GM19467 (cell line): ENCODE measurements at regions not wholly inside any gene's neighbourhood (a gene's known extent, or its start where the extent isn't known, plus 50 kb on each side); places are given as distances from the start of the nearest gene placed in this dataset.
"Not testable (repeated sequence)": the region's sequence is repeated elsewhere in the genome, so short reads cannot be mapped to it uniquely, and the experiment has no call there.

ENCODE experiments used
- ATAC-seq: cut with Tn5 transposase; IDR thresholded peaks from one replicate; pipeline ENCODE4 v1.9.1; 2021; ENCODE audit warnings: mild to moderate bottlenecking, moderate library complexity; ENCODE audit not compliant: unreplicated experiment

DNA sequence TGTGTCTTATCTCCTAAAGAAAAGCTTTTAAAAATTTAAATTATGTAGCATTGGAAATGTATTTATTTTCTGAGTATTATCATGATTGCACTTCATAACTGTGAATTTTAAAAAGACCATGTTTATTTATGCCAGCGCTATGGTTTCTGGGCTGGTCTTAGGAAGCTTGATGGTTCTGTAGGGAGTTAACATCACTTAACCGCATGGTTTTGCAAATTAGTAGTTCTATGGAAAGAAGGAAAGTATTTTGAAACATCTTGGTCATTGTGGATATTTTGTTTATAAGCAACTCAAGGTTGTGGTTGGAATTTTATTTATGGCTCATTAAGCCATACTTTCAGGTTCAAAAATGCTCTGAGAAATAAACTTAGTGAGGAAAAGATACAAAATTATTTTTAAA, 549.4 kb downstream of the STK39 start:
- no peak for ATAC-seq

DNA sequence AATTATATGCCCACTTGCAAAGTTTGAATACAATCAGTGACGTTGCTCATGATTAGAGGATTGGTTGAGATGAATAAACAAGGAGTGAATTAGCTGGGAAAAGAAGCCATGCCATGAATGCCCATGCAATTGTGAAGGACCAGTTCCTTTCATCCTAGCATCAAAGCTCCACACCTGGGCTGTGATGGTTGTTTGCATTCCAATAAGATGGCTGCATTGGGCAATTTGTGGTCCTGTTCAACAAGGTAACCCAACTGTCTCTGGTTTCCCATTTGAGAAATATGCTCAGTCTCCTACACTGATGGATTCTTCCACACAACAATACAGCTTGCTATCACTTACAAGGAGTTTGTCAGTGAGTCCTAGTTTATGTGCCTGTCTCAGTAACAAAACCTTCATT, 550.2 kb downstream of the STK39 start:
- ATAC-seq = no peak

DNA sequence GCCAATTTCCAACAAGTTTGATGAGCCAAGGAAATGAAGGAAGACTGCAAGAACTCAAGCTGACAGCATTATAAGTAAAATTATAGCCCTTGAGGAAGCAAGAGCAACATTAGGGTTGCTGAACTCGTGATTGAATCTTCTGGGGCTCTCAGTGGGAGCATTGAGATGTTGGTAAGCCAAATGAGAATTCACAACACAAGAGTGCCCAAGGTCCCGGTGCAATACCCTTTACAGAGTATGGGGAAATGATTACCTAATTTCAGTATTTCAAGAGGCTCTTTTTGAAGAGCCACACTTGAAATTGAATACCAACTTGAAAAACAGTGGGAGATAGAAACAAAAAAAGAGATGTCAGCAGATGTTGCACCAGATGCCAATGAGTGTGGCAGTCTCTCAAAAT, 554.5 kb downstream of the STK39 start:
- no peak for ATAC-seq

DNA sequence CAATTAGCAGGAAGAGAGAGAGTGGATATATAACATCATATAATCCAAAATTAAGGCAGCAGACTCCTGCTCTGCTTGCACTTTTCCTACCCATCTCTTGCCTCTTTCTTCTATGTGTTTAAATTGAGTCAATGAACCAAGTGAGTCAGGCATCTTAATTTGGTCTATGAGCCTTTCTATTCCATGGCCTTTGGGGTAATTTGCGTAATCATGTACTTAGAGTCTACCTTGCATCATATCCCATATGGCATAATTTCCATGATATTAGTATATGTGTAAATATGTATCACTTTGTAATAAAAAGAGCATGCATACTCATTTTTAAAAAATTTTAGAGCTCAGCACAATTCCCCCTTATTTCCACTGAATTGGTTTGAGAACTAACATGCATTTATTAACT, 555.2 kb downstream of the STK39 start:
- no peak for ATAC-seq

DNA sequence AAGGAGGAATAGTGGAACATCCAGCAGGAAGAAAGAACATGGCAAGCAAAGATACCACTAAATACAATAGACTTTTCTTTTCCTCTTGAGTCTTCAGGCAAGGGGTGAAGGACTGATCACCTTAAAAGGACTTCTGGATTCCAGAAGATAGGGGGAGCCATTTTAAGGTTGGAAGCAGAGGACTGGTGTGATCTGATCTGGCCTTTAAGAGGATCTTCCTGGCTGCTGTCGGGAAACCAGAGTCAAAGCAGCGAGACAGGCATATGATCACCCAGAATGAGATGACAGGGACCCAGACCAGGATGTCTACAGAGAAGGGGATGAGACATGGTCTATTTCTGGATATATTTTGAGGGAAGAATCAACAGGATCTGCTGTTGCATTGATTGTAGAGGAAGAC, 558.0 kb downstream of the STK39 start:
- no peak for ATAC-seq

DNA sequence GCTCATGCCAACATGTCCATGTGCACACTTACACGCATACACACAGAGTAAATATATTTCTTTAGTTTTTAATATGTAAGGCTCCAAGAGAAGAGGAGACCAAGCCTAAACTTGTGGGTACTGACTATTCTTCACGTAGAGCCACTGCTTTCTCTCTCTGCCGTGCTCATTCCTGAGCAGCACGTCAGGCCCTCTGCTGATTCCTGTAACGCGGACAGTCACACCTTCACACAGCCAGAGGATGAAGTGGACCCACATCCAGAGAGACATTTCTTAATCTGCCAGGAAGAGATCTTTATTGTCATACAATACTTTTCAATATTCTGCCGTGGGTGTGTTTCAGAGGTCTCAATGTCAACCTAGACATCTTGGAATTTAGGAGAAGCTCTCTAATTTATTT, 560.7 kb downstream of the STK39 start:
- no peak for ATAC-seq

DNA sequence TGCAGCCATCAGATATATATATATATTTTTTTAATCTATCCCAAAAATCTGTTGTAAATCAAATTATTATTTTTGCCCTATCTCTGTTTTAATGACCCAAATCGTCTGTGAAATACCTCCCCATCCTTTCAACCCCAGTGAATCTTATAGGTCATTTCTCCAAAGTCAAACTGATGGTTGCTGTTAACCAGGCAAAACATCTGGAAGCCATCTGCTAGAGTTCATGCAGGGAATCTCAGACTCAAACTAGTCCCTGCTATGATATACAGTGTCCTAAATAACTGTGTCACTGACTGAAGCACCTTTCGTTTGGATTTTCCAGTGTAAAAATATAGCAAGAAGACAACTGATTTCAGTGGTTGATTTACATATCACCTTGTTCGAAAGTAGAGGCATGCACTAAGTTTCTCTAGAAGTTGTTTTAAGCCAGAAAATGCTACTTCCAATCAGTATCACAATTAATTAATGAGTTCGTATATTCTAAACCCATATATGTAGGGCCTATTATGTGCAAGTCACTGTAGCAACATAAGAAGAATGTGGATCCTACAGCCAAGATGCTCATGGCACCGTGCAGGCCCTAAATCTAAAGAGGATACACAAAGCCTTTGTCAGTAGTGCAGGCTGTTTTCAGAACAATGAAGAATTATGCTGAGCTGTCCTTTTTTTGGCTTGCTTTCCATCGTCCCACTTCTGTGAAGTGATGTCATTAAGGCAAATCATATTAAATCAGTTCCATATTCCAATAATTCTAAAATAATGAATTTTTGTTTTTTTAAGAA, 566.0 kb downstream of the STK39 start:
- ATAC-seq = no peak

DNA sequence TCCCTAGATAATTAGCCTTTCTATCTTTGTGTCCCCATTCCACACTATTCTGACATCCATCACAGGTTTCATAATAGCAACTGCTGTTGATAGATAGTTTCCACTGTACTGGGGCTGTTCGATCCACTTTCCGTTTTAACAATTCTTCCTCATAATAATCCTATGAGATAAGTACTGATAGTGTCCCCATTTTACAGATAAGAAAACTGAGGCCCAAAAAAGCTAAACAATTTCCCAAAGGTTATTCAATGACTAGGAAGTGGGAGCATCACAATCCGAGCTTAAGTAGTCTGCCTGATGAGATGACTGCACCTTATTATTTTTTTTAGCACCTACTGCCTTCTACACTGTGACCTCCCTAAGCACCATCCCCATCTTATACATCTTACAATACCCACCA, 569.2 kb downstream of the STK39 start:
- no peak for ATAC-seq

DNA sequence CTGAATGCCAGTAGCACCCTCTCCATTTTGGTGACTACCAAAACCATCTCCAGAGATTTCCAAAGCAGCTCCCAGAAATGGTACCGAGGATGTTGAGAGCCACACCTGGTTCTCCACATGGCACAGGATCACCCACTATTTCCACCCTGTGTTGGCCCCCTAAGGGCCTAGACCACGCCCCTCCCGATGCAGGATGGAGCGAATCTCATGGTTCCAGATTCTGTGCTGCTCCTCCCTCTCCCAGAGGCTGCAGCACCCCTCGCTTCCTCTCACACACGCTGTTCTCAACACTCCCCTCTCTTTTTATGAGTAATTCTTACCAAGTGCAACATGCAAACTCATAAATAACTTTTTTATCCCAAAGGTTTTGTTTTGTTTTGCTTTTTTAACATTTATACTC, 571.5 kb downstream of the STK39 start:
- no peak for ATAC-seq

DNA sequence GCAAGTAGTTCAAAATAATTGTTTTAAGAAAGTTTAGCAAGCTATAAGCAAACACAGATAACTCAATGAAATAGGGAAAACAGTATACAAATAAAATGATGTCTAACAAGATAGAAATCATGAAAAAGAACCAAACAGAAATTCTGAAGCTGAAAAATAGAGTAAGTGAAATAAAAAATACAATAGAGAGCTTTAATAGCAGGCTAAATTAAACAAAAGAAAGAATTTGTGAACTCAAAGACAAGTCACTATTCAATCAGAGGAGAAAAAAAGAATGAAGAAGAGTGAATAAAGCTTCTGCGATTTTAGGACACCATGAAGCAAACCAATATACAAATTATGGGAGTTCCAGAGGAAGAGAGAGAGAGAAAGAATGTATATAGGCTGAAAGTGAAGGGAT, 576.8 kb downstream of the STK39 start:
- ATAC-seq = no peak

DNA sequence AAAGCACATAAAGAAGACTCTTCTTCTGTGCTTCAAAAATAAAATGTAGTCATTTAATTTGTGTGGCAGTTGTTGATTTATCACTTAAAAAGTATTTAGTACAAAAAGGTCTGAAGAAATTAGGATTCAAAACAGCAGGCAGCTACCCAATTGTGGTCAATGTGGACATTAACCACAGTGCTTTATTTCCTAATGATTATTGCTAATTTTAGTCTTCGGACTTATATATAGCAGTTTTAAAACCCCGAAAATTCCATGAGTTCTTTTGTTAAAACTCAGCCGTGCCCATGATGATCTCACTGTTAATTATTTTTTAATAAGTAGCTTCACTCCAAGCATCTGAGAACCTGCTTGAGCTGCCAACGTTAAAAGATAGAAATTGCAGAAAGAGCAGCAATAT, 594.3 kb downstream of the STK39 start:
- ATAC-seq = no peak

DNA sequence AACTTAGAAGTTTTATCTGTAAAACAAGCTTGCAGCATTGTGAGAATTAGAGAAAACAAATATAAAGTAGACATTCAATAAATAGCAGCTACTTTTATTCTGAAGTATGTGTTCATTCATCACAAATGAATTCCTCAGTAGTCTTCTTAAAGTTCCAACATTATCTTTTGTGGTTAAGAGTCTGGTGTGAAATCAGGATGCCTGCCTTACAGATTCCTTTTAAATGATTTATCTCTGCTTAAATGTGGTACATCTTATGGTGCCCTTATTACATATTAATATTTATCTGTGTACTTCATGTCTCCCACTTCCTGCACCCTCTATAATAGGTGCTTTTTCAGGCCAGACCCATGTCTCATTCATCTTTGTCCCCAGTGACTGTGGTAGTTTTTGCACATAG, 595.0 kb downstream of the STK39 start:
- no peak for ATAC-seq

DNA sequence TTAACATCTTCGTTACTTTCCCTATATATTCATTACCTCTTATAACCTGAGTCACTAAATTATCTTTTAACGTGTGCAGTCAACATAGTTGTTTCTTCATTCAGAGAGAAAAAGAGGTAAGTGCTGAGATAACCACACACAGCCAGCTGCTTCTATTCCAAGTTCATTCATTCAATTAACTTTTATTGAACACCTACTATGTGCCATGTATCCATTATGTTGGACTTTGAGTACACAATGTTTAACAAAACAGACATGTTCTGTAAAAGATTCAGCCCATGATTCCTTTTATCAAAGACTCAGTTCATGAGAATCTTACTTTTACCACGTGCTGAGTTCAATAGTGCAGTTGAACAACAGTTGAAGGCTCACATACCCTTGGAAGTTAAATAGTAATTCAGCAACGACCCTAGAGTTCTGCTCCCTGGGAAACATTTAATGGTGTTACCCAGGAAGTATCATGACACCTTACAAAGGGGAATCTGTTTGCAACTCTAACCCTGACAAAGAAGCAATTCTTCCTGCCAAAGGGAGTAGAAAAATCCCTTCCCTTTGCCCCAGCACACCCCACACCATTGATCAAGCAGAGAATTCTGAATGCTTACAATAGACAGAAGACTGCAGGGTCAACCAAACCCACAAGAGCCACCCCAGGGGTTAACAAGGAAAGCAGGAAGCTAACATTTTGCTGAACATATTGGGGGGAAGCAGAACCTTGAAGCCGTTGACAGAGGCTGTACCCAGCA, 595.8 kb downstream of the STK39 start:
- ATAC-seq = no peak

DNA sequence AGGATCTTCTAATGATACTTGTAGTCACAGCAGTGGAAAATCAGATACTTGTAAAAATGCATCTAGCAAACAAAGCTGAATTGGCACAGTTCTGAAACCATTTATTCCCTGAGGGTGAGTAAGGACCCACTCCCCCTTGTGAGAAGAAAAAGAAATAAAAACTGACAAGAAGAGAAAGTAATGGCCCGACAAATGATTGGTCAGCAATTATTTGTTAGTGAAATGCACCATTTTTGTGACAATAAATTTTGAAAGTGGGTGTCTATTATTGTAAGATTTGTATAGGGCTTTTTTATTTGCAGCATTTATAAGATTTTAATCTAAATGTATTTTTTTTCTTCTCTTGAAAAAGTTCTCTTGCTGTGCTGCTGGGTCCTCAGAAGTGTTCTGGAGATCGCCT, 600.8 kb downstream of the STK39 start:
- ATAC-seq = no peak

DNA sequence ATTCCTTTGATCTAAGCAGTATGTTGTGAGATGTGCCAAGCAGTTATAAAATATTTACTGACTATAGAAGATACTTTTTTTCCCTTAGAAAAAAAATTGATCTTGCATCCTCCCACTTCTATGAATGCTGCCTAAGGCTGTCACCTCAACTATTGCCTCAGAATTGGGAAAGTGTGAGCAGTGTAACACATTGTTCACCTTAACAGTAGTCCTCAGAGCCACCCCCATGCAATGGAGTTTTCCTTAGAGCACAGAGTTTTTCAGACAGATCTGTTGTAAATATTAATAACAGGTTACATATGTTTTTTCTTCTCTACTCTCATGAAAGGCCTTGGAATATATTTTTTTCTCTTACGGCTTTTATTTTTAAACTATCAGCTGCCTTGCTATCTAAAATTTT, 607.3 kb downstream of the STK39 start:
- ATAC-seq = no peak

DNA sequence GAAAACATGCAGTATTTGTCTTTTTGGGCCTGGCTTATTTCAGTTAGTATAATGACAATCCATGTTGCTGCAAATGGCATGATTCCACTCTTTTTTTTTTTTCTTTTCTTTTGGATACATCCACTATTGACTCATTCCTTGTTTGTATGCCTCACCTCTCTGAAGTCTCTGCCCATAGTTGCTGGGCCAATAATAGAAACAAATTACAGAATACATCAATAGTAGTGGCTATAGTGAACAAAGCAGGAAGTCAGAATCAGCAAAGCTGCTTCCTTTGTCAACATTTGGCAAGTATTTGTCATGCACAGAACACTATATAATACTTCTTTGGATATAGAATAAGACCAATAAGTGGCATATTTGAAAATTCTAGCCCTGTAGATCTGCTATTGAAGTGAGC, 609.7 kb downstream of the STK39 start:
- no peak for ATAC-seq

DNA sequence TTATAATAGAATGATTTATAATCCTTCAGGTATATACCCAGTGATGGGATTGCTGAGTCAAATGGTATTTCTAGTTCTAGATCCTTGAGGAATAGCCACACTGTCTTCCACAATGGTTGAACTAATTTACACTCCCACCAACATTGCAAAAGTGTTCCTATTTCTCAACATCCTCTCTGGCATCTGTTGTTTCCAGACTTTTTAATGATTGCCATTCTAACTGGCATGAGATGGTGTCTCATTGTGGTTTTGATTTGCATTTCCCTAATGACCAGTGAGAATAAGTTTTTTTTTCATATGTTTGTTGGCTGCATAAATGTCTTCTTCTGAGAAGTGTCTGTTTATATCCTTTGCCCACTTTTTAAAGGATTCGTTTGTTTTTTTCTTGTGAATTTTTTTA, 615.1 kb downstream of the STK39 start:
- not testable (repeated sequence) for ATAC-seq

DNA sequence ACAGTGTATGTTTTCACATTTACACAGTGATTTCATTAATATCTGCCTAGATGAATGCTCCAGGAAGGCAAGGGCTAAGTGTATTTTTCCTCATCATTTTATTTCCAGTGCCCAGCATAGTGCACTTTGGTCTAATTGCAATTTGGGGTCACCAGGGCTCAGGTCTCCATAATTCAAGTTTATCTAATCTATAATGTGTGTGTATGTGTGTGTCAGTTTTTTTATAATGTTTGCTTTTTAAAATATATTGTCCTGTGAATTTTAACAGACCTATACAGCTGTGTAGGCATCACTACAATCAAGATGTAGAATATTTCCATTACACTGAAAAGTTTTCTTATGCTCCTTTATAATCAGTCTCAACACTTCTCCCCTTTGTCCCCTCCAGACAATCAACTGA, 620.4 kb downstream of the STK39 start:
- no peak for ATAC-seq

DNA sequence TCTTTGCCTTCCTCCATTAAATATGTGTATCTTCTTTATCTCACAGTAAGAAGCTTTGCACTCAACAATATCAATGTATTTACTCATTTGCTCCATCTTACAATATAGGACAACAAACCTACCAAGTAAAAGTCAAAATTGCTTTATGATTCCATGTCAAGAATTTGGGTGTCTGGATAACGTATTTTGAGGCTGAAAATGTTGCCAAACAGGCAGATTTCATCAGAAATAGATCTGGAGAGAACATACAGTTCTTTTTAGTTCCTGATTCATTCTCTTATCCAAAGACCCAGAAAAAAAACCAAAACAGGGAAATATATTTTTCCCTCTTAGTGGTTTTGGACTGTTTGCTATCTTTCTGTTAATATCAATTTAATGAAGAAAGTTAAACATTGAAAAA, 621.1 kb downstream of the STK39 start:
- no peak for ATAC-seq

DNA sequence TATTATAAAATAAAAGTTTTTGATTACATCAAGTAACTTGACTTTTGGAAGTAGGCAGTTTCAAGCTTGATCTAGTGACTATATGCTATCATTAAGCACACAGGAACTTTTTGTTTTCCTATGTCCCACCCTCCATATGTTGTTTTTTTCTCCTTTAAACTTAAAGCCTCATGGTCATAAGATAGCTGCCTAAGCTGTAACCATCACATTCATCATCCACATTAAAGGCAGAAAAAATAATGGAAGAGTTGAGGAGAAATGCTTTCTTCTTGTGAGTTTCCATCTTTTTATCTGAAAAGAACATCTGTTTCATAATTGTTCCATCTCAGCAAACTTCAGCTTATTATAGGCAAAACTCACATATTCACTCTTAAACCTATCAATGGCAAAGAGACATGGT, 630.4 kb downstream of the STK39 start:
- ATAC-seq = no peak

DNA sequence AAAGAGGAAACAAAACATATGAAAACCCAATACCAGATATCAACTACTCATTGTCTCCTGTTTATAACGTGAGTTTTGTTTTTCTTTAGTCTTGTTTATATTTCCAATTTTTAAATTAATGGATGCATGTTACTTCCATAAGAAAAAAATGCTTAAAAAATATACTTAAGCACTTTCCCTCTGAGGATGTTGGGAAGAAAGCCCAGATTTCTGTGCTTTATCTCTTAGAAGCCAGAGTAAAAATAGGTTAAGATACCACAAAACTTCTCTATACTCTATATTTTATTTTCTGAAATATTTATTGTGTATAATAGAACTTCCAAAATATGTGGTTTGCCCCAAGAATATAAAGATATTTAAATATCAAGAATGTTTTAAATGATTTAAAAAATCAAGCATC, 633.9 kb downstream of the STK39 start:
- ATAC-seq = no peak

DNA sequence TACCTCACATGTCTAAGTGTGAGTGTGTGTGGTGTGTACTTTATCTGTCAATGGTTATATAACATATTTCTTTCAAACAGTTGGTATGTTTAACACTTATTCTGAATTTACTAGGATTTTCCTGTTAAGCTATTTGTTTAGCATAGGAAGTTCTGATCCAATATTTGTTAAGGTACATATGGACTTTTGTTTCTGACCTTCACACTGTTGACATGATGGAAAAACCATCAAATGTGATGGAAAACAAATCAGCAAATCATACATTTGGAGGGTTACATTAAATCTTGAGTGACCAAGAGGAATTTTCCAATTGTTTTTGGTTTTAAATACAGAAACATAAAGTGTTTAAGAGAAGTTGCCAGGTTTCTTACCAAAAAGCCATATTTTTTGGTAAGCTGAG, 638.9 kb downstream of the STK39 start:
- no peak for ATAC-seq

DNA sequence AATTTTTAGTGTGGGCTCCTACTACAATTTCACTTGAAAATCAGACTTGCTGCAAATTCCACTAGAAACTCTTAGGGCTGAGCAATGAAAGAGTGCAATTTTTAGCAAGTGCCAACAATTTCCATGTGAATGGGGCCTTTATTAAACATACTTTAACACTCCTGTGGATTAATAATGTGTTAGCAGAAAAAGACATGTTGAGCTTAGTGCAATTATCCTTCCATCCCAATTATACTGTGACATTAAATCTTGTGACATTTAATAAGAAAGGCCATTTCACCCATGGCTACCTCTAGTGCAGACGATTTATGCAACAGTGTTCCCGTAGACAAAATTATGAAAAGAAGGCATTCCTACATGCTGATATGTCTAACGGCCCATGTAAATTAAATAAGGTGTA, 639.7 kb downstream of the STK39 start:
- ATAC-seq = no peak
